CD1c-positive myeloid dendritic cell (primary cell): ENCODE measurements at regions not wholly inside any gene's neighbourhood (a gene's known extent, or its start where the extent isn't known, plus 50 kb on each side); places are given as distances from the start of the nearest gene placed in this dataset.

Experiments
- DNase-seq: peaks from one replicate; pipeline ENCODE4 v3.0.0-alpha.2; 2016; ENCODE audit errors: extremely low spot score

DNA sequence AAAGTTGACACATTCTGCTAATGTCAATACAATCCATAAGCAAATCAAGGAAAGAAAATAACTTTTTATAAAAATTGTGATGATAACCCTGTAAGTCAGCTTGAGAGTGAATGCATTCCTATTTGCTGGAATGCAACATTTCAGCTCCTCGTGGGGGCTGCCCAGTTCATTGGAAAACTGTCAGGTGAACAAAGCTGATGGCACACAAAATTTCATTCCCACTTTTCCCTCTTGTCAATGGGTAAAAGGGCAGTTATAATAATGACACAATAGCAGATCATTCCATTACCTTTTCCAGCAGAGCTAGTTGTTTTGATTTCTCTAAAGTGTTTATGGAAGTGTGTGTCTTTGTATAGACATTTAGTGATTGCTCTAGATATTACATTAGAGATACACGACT is 1124.6 kb upstream of the MAP3K7 start:
- DNase-seq: no peak

DNA sequence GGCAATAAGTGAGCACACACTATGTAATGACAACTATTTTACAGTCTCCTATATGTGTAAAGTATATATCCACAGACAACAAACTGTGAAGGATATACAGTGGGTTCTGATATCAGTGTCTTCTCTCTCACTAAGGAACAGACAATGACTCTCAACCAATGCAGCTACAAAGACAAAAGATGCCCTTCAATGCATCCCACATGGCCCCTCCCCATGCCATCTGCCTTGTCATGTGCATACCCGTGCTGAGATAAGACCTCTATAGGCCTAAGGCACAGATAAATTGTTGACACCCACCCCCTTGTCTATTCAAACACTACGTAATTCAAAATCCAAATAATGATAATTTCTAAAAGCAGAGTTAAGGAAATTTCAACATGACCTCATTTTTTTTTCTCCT is 1123.5 kb upstream of the MAP3K7 start:
- DNase-seq: no peak

GRCh38 chr6:91708534-91708933 is 1121.7 kb upstream of the MAP3K7 start:
- no peak for DNase-seq

- DNase-seq: no peak
Measured at GRCh38 chr6:91705646-91706045, 1118.8 kb upstream of the MAP3K7 start.

DNA sequence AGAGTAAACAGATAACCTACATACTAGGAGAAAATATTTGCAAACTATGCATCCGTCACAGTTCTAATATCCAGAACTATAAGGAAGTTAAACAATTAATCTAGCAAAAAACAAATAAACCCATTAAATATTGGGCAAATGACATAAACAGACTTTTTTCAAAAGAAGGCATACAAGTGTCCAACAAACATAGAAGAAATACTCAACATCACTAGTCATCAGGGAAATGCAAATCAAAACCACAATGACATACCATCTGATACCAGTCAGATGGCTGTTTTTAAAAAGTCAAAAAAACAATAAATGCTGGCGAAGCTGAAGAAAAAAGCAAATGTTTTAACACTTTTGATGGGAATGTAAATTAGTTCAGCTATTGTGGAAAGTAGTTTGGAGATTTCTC is 1117.7 kb upstream of the MAP3K7 start:
- no peak for DNase-seq

GRCh38 chr6:91697010-91697695 is 1110.3 kb upstream of the MAP3K7 start:
- DNase-seq: no peak

GRCh38 chr6:91695221-91695620 is 1108.3 kb upstream of the MAP3K7 start:
- DNase-seq: no peak

- DNase-seq: no peak
Measured at GRCh38 chr6:91694016-91694654, 1107.3 kb upstream of the MAP3K7 start.

- no peak for DNase-seq
Measured at GRCh38 chr6:91691449-91691848, 1104.6 kb upstream of the MAP3K7 start.

GRCh38 chr6:91683240-91683639 is 1096.4 kb upstream of the MAP3K7 start:
- DNase-seq: no peak

- no peak for DNase-seq
Measured at GRCh38 chr6:91681296-91681695, 1094.4 kb upstream of the MAP3K7 start.

DNA sequence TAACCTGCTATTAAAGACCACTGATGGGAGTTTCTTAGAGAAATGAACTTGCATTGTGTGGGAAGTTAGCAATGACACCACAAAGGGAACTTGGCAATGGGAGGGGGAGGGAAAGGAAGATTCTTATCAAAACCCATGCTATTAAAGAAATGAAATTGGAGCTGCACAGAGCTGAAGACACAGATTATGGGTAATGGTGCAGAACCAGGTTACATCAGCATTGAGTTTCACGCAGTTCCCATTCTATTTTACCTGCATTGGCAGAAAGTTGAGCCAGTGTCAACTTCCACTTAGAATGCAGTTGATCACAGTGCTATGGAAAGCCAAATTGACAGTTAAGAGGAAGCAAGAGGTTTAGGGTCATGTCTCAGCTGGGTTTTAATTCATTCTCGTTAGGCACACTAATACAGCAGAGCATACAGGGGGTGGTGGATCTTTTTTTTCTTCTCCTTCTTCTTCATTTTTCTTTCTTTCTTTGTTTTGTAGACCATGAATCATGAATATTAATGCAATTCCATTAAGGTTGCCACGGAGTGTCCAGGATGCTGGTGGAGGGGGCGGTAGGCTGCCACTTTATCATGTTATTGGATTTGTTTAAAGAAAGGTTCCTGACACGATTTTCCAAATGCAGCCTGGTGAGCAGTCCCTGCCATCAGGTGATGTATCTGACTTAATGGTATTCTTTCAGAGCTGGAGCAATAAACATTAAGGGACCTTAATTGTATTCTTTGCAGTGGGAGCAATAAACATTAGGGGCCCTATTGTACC is 1092.0 kb upstream of the MAP3K7 start:
- DNase-seq: no peak

DNA sequence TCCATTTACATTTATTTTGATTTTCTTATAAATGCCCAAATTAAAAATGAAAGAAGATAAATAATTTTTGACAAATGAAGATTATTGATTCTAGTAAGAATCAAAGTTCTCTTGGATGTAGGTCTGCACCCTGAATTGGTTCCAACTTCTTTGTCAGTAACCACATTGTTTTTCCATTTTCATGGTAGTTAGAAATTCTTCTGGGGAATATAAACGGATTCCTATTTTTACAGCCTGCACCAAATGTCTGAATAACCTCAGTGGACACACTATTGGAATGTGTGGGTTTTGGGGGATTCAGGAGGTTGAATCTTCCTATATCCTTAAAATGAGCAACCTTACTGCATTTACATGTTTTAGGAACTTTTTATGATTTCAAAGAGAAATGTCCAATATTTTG is 1085.3 kb upstream of the MAP3K7 start:
- DNase-seq: no peak

DNA sequence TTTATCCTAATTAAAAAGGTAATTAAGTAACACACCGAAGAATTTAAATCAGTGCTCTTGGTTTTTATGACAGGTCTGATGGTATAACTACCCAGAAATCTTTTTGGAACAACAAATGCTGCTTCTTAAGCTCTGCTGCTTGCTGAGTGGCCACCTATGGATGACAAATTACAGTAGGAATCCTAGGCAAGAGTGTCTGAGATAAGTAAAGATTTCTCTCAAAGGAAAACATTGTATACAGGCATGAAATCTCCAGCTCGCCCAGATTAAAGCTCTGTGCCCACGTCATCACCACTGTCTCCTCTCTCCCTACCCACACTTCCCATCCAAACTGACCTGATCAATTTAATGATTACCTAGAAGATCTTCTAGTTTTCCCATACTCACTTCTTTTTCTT is 1083.0 kb upstream of the MAP3K7 start:
- DNase-seq: no peak

GRCh38 chr6:91669154-91669870 is 1082.4 kb upstream of the MAP3K7 start:
- DNase-seq: no peak

DNA sequence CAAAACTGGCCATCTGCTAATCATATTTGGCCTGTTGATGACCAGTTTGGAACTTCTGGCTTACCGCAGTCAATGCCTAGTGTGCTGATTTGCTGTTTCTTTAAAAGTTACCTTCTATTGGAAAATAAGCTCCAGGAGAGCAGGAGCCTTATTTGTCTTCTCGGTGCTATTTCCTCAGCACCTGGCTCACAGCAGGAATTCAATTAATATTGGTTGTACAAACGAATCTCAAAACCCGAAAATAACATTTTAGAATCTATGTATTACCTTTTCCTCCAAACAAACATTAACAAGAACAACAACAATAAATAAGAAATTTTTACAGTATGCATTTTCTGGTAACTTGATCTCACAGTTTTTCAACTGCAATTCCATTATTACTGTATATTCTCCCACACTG is 1080.7 kb upstream of the MAP3K7 start:
- DNase-seq: no peak

DNA sequence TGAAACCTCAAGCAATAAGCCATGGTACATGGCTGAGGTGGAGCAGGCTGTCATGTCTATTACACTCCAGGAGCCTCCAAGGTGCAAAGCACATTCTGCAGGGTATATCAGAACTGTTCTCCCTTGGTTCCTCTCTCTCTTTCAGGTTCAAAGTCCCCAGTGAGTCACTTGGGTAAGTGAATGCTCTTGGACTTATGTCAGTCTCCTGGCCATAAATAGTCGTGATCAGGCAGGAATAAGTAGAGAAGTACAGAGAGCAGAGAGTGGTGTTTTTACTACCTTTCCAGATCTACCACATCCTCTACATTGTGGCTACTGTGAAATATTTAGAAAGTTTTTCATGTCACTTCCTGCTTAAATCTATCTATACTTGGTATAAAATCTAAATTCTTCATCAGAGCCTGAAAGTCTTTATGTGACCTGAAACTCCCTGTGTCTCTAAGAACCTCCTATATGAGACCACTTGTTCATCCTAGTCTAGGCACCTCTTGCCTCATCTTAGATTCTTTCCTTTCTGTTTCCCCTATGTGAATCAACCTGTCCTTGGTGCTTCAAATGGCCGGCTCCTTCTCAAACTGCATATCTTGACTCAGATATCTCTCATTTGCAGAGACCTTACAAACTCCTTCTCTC is 1077.6 kb upstream of the MAP3K7 start:
- DNase-seq: no peak

GRCh38 chr6:91660893-91661292 is 1074.0 kb upstream of the MAP3K7 start:
- no peak for DNase-seq

DNA sequence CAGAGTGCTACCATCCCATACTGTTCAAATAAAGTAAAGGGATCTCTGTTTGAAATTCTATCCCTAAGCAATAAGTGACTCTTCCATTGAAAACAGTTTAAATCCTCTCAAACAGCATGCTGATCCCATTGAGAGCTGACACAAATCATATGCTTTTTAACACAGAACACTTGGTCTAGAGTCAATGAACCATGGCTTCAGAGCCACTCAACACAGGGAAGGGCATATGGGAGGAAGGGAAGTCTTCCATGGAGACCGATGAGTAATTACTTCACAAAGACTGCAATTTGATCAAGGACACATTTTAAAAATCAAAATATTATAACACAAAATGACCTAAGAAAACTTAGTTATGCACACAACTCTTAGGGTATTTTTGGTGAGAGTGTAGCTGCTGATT is 1073.0 kb upstream of the MAP3K7 start:
- no peak for DNase-seq

- DNase-seq: no peak
Measured at GRCh38 chr6:91654793-91655192, 1067.9 kb upstream of the MAP3K7 start.

- DNase-seq: no peak
Measured at GRCh38 chr6:91654357-91654756, 1067.5 kb upstream of the MAP3K7 start.

- no peak for DNase-seq
Measured at GRCh38 chr6:91653895-91654294, 1067.0 kb upstream of the MAP3K7 start.
